Esophagus muscularis mucosa (tissue), 3 donors: ENCODE measurements at regions not wholly inside any gene's neighbourhood (a gene's known extent, or its start where the extent isn't known, plus 50 kb on each side); places are given as distances from the start of the nearest gene placed in this dataset.

Experiments
- EP300 ChIP-seq: sonication (generic); formaldehyde crosslinking; IDR thresholded peaks from one replicate; pipeline ENCODE4 v1.6.1; 2017; ENCODE audit warnings: antibody characterized with exemption
- TF ChIP-seq, protein P1 (sequence below), 3 experiments: fragments of 200-600 bp in 2 of 3; fragments of 450-650 bp in 1 of 3; sonication (generic) in 2 of 3; IDR thresholded peaks; one replicate each; pipeline ENCODE4 v1.5.1; 2017 to 2019; ENCODE audit warnings: antibody characterized with exemption in 3 of 3, mild to moderate bottlenecking in 2 of 3, moderate library complexity in 1 of 3

DNA sequence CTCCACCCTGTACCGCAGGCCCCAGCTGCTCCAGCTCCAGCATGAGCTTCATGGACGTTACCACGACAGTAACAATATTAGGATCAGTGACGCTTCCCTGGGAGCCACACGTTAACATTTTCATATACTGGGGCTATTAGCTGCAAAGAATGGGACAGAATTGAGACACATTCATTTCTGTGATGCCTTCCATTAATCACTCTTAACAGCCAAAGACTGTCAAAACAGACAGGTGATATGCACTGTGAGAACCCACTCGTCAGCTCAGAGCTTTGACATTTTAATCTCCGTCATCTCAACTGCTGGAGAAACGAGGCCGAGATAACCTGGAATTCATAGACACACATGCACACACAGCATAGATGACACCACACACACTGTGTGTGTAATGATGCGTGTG is 408.4 kb upstream of the SHH start:
- TF ChIP-seq, protein P1, sequence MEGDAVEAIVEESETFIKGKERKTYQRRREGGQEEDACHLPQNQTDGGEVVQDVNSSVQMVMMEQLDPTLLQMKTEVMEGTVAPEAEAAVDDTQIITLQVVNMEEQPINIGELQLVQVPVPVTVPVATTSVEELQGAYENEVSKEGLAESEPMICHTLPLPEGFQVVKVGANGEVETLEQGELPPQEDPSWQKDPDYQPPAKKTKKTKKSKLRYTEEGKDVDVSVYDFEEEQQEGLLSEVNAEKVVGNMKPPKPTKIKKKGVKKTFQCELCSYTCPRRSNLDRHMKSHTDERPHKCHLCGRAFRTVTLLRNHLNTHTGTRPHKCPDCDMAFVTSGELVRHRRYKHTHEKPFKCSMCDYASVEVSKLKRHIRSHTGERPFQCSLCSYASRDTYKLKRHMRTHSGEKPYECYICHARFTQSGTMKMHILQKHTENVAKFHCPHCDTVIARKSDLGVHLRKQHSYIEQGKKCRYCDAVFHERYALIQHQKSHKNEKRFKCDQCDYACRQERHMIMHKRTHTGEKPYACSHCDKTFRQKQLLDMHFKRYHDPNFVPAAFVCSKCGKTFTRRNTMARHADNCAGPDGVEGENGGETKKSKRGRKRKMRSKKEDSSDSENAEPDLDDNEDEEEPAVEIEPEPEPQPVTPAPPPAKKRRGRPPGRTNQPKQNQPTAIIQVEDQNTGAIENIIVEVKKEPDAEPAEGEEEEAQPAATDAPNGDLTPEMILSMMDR (IDR thresholded peaks at IDR 0.05): no peak
- TF ChIP-seq EP300: no peak
